HG03064 (cell line): ENCODE measurements at regions not wholly inside any gene's neighbourhood (a gene's known extent, or its start where the extent isn't known, plus 50 kb on each side); places are given as distances from the start of the nearest gene placed in this dataset.
"Not testable (repeated sequence)": the region's sequence is repeated elsewhere in the genome, so short reads cannot be mapped to it uniquely, and the experiment has no call there.

ENCODE experiments used
- ATAC-seq: cut with Tn5 transposase; IDR thresholded peaks from one replicate; pipeline ENCODE4 v1.9.1; 2021; ENCODE audit warnings: low read depth; ENCODE audit not compliant: unreplicated experiment

DNA sequence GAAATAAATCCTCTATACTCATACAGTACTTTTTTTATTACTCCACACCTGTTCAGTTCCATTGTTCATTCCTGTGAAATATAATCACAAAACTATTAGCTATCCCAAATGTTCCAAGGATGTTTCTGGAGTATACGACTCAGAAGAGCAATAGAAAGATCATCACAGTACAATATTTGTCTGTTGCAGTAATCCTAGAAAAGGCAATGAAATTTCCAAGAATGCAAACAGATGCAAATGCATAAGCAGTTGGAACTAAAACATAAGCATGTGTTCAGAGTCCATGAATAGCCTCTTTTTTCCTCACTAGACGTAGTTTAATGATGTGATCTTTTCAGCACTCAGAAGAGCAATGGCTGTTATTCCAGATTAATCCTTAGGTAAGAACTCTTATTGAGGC lies 55.2 kb downstream of the RTL3 start:
- ATAC-seq, result no peak

DNA sequence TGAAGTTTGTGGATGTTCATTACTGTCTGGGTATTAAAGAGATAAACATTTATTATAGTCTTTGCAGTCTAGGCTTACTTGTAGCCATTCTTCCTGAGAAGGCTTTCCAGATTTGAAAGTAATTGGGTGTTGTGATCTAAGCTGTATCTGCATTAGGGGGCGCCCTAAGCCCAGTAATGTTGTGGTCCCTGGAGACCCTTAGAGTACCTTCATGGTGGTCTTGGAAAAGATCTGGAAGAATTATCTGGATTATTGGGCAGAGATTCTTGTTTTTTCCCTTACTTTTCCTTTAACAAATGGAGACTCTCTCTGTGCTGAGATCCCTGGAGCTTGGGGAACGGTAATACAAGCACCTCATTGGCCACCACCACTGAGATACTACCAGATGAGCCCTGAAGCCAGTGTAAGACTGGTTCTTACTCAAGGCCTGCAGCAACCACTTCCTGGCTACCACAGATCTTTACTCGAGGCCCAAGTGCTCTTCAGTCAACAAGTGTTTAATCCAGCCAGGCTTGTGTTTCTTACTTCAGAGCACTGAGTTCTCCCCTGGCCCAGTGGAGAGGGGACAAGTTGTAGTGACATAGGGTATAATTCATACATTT lies 63.1 kb downstream of the RTL3 start:
- ATAC-seq, result no peak

DNA sequence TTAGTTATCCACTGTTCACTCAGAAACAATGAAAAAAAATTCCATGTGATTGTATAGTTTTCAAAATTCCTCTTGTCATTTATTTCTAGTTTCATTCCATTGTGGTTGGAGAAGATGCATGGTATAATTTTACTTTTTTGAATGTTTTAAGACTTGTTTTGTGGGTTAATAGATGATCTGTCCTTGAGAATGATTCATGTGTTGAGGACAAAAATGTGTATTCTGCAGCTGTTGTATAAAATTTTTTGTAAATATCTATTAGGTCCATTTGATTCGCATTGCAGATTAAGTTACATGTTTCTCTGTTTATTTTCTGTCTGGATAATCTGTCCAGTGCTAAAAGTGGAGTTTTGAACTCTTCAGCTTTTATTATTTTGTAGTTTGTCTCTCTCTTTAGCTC lies 65.4 kb downstream of the RTL3 start:
- no peak for ATAC-seq

DNA sequence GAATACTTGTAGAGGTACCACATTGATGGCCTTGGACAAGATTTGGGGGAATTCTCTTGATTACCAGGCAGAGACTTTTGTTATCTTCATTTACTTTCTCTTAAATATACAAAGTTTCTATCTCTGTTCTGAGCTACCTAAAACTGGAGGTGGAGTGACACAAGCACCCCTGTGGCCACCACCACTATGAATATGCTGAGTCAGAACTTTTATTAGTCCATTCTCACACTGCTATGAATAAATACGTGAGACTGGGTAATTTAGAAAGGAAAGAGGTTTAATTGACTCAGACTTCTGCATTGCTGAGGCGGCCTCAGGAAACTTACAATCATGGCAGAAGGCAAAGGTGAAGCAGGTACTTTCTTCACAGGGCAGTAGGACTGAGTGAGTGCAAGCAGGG lies 67.1 kb downstream of the RTL3 start:
- ATAC-seq, result no peak

DNA sequence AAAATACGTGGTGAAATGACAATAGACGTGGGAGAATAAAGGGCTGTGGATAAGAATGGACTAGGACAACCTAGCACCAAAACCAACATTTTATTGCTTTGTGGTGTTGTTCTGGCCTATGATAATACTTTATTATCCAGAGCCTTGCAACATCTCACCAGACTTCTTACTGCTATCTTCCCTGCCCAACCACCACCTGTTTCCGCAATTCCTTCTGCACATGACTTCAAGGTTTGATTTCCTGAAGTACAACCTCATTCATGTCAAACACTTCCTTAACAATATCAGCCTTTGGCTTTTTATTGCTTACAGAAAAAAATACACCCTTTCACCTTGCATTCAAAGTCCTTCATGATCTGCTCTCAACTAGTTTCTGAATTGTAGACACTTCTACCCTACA lies 84.8 kb downstream of the RTL3 start:
- ATAC-seq, result no peak

- no peak for ATAC-seq
These were observed 85.5 kb downstream of the RTL3 start for GRCh38 chrX:78573630-78574029.

DNA sequence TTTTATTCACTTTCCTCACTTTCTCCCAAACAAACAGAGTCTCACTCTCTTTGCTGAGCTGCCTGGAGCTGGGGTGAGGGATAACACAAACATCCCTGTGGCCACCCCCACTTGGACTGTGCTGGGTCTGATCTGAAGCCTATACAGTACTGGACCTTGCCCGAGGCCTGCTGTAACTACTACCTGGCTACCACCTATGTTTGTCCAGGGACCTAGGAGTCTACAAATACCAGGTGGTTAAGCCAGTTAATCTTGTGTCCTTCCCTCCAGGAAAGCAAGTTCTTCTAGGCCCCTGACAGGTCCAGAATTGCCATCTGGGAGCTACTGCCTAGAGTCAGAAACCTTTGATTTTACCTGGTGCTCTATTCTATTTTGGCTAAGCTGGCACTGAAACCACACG lies 87.3 kb downstream of the RTL3 start:
- no peak for ATAC-seq

DNA sequence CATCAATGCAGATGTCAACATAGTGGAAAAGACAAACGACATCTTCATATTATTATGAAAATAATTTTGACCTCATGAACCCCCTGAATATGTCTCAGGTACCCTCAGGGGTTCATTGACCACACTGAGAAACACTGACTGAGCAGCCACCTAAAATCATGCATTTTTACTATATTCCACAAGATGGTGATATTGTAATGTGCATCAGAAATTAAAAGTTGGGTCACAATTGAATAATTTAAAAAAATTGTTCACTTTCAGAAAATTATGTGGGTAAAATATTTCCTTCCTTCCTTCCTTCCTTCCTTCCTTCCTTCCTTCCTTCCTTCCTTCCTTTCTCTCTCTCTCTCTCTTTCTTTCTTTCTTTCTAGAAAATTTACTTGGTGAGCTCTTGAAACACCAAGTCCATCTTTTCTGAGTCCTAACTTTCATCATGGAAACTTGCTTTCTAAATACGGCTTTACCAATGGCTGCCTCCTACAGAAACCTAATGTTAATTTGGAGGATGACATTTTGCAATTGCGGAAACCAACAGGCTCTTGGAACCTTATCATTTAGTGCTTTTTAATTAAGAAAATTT lies 103.6 kb downstream of the RTL3 start:
- no peak for ATAC-seq

- ATAC-seq, result not testable (repeated sequence)
These were observed 106.5 kb downstream of the RTL3 start for GRCh38 chrX:78552628-78553027.

GRCh38 chrX:78548012-78548411 lies 111.1 kb downstream of the RTL3 start:
- ATAC-seq, result no peak

- no peak for ATAC-seq
These were observed 113.9 kb downstream of the RTL3 start for GRCh38 chrX:78545233-78545632.

- ATAC-seq, result no peak
These were observed 115.8 kb downstream of the RTL3 start for GRCh38 chrX:78543281-78543680.

DNA sequence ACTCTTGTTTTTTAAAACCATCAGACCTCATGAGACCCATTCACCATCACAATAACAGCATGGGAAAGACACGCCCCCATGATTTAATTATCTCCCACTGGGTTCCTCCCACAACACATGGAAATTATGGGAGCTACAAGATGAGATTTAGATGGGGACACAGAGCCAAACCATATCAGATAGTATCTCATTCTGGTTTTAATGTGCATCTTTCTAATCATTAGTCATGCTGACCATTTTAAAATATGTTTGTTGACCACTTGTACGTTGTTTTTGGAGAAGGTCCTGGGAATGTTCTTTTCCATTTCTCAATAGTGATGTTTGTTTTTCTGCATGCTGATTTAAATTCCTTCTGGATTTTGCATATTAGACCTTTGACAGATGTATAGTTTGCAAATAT lies 119.0 kb downstream of the RTL3 start:
- no peak for ATAC-seq

- no peak for ATAC-seq
These were observed 124.9 kb downstream of the RTL3 start for GRCh38 chrX:78534221-78534620.

DNA sequence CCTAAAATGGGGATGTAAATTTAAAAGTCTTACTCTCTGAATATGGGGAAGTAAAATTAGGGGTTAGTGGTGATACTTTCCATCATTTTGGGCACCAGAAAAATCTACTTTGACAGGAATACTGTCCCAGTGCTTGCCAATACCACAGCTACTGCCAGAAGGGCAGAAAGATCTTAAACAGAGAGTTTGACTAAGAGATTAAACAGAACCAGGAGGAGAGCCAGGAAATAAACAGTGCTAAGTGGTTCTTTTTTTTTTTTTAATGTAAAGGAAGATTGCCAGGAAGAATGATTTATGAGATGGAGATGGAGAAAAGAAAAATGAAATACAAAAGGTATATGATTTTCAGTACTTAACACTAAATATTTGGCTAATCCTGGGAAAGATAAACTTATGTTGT lies 126.8 kb downstream of the RTL3 start:
- no peak for ATAC-seq

- ATAC-seq, result no peak
These were observed 131.3 kb downstream of the RTL3 start for GRCh38 chrX:78527818-78528217.

- ATAC-seq, result no peak
These were observed 131.9 kb downstream of the RTL3 start for GRCh38 chrX:78527263-78527662.

- ATAC-seq, result no peak
These were observed 136.5 kb downstream of the RTL3 start for GRCh38 chrX:78522601-78523000.

- peak; percentile 69 for ATAC-seq
These were observed 142.0 kb downstream of the RTL3 start for GRCh38 chrX:78517124-78517523.

GRCh38 chrX:78514852-78515251 lies 144.3 kb downstream of the RTL3 start:
- ATAC-seq, result no peak

- ATAC-seq, result no peak
These were observed 145.0 kb downstream of the RTL3 start for GRCh38 chrX:78513971-78514738.

DNA sequence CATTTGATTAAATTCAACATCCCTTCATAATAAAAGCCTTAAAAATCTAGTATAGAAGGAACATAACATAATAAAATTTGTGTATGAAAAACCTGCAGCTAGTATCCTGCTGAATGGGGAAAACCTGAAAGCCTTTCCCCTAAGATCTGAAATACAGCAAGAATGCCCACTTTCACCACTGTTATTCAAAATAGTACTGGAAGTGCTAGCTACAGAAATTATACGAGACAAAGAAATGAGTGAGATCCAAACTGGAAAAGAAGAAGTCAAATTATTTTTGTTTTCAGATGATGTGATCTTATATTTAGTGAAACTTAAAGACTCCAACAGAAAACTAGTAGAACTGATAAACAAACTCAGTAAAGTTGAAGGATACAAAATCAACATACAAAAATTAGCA lies 152.9 kb downstream of the RTL3 start:
- ATAC-seq, result no peak
